Ammon's horn (tissue), 1 donor: ENCODE measurements at regions not wholly inside any gene's neighbourhood (a gene's known extent, or its start where the extent isn't known, plus 50 kb on each side); places are given as distances from the start of the nearest gene placed in this dataset.

Experiments used
- DNase-seq: peaks from one replicate; pipeline ENCODE4 v3.0.0-alpha.2; 2016; ENCODE audit warnings: low spot score

DNA sequence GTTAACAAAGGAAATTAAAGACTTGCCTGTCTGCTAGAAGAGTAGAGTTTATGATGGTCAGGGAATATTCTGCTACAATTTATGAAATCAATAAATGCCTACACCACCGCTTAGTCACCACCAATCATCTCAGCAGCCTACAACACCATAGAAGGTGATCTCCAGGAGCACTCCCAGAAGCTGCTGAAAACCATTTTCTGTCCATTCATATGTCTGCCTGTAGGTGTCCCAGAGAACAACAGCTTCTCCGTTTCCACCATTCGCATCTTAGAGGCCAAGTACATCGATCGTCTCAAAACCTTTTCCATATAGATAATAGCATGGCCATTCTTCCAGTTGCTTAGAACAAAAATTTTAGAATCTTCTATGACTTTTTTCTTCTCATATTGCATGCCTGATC is 303.4 kb downstream of the KCNC2 start:
- DNase-seq, result no peak

DNA sequence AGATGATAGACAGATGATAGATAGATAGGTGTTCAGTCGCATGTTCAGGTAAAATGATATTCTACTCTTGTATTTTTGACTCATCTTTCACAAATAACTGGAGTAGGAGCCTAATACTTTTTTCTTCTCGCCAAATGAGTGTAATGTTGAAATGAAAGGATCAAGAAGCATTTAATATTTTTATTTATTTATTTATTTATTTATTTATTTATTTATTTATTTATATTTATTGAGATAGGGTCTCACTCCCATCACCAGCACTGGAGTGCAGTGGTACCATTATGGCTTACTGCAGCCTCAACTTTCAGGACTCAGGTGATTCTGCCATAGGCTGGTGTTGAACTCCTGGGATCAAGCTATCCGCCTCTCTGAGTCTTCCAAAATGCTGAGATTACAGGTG is 298.8 kb downstream of the KCNC2 start:
- no peak for DNase-seq

DNA sequence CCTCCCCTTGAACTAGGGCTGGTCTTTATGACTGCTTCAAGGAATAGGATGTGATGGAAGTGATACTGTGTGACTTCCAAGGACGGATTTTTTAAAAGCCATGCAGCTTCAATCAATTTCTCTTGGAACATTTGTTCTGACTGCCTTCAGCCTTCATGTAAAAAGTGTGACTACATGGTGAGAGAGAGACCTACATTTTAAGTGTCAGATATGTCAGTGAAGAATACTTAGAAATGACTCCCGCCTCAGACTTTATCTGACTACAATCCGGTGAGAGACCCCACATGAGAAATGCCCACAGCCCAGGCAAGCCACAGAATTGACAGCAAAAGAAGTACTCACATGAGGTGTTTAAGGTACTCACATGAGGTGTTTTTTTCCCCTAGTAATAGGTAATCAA is 295.3 kb downstream of the KCNC2 start:
- no peak for DNase-seq

DNA sequence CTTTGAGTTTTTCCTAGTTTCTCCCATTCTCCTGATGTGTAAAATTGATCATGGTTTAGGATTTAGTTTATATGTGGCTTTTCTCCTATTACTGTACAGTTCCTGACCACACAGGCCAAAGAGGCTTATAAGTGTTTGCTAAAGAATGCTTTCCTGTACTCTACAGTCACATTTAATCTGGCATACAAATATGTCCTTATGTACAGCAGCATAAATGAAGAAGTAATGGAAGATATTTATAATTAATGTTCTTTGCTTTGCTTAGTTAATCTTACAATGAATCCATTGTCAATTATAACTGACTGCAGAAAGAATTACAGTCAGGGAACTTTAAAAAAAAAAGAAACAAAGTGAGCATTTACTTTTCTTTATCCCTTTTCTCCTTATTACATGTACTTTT is 293.9 kb downstream of the KCNC2 start:
- no peak for DNase-seq

DNA sequence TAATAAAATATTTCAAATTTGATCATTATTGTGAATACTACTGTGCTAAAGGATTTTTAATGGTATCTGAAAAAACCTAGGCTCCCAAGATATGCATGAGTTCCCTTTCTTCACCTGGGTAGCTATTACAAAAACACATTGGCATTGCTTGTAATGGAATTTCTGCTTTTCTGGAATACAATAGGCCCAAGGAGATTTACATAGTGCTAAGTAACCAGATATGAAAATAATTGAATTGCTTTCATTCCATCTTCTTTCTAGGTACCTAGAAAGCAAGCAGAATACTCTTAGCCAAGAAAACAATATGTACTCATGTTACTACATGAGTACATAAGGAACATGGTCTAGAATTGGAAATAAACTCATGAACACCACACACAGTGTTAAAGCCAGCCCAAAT is 291.9 kb downstream of the KCNC2 start:
- no peak for DNase-seq

DNA sequence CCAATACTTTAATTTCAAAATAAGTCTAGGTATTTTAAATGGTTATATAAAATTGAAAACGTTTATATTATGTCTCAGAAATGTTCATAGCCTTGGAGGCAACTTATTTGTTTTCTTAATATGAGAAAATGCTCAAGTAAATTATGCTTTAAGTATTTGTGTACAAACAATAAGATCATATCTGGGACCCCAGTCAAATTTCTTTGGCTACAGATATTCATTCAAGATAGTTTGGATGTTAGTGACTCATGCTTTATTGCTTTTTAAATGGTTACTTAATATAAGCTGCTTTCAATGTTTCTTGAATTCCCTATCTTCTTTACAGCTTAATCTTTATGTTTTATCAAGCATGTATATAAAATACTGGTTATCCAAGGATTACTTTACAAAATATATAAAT is 291.3 kb downstream of the KCNC2 start:
- no peak for DNase-seq

DNA sequence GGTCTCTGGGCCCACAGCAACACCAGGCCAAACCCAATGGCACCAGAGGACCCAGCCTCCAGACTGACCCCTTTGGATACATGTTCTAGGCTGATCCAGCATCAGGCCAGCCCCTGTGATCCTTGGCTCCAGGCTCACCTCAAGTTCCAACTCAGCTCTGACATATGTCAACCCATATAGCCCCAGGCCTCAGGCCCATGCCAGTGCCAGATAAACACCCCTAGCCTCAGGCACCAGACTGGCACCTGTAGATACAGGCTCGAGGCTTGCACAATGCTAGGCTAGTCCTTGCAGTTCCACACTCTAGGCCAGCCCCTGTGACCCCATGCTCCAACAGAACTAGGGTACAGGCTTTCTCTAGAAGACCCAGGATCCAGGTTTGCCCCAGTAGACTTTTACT is 287.5 kb downstream of the KCNC2 start:
- DNase-seq, result no peak

DNA sequence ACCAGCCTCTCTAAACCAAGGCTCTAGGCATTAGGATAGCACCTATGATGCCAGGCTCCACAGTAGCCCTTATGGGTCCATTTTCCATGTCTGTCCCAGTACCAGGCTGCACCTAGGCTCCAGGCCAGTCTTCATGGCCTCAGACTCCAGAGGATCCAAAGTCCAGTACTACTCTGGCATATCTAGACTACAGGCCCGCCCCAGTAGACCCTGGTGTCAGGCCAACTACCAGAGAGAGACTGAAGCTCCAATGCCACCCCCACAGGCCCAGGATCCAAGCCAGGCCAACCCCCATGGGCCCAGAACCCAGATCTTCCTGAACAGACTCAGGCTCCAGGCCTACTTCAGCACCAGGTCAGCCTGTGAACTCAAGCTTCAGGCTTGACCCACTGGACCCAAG is 287.0 kb downstream of the KCNC2 start:
- no peak for DNase-seq

DNA sequence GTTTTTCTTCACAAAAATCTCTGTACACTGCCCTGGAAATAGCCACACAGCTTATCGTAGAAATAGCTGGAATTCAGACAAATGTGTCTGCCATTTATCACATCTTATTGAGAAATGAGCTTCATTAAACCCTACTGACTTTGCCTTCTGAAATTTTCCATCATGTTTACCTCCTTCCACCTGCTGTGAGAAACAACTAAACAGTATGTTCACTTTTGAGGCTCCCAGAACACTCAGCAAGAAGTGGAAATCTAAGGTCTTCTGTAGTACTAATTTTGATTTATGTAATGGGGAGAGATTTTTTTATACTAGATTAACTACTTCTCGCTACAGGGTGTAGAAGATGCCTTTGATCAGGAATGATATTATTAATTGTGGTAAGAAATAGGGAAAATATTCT is 268.0 kb downstream of the KCNC2 start:
- no peak for DNase-seq

DNA sequence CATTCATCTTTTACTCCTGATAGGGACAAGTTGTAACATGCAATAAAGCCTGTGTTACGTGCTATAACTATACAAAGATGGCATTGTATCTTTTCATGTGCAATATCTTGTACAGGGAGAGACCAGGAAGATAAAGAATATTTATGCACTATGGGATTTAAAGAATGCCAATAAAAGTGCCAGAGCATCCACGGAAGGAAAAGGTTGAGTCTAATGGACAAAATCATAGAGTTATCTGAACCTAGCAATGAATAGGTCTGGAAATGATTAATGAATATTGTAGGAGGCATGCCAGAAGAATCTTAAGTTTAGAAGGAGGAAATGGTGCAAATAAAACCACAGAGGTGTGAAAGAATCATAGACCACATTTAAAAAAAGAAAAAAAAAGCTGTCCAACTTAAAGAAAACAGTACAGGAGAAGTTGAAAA is 263.9 kb downstream of the KCNC2 start:
- no peak for DNase-seq

DNA sequence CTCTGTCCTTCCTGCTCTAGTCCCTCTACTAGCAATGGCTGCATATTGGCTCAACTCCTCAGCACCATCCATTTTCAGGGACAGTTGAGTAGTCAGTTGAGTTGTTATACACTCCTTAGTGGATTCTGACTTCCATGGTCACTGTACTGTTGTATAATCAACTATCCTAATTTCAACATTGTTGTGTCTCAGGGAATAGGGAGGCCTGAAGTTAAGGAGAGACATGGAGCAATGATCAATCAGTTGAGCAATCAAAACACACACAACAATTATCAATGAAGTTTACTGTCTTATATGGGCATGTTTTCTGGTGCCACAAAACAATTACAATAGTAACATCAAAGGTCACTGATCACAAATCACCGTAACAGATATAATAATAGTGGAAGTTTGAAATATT is 255.9 kb downstream of the KCNC2 start:
- DNase-seq, result no peak

DNA sequence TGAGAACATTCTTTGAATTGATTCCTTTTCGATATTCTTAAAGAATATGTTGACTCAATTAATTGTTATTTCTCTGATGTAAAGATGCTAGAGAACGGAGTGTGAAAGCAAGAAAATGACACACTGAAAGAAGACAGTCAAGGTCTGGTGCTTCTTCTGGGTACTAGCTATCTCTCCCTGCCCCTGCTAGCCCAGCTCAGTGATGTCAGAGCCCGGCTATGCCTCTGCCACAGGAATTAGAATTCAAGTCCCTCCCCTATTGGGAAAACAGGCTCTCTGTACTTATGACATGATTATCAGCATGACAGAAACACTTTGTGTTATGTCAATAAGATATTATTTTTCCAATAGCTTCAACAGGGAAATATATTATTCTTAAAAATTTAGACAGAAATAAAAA is 252.4 kb downstream of the KCNC2 start:
- no peak for DNase-seq

DNA sequence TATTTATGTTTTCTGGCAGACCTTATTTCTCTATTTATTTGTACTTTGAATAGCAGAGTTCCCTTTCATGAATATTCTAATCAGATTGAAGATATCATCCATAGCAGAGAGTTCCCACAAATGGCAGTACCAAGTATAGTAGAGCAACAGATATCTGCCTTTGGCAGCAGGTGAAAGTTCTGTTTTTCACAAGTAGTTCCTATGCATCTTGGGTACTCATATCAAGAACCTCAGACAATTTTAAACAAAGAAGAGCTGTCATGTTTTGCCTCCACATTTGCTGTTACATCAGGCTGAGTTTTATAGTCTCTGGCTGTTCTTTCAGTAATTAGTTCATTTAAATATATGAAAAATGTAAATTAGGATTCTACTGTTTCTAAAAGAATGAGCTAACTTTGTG is 252.0 kb downstream of the KCNC2 start:
- no peak for DNase-seq

DNA sequence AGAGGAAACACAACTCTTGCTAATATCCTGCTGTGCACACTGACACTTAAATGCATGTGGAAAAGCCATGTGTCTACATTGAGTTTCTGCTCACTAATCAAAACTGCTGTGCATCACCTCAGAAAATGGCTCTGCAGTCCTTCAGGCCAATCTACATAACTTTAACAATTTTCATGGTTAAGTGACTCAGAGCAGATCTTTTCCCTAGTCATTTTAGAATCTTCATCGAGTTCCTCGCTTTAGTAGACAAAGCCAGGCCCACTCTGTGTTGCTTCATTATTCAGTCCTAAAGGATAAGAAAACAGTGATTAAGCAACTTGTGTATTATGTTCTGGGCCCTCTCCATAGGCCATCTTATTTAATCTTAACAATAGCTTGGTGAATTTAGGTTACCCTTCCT is 250.0 kb downstream of the KCNC2 start:
- no peak for DNase-seq

DNA sequence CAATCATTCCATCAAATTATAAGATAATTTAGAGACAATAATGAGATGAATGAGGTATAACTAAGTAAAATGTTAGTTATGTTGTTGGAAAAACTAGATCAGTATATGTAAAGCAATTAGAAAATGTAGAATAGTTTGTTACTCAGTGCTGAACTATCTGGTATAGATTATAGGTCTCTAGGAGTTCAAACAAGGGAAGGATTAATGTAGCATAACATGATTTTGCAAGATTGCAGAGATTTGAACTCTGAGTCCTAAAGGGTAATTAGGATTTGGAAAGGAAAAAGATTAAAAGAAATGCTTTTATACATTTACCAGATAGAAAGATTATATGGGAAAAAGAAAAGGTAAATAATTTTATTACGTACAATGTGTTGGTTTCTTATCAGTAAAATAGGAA is 246.3 kb downstream of the KCNC2 start:
- DNase-seq, result no peak

DNA sequence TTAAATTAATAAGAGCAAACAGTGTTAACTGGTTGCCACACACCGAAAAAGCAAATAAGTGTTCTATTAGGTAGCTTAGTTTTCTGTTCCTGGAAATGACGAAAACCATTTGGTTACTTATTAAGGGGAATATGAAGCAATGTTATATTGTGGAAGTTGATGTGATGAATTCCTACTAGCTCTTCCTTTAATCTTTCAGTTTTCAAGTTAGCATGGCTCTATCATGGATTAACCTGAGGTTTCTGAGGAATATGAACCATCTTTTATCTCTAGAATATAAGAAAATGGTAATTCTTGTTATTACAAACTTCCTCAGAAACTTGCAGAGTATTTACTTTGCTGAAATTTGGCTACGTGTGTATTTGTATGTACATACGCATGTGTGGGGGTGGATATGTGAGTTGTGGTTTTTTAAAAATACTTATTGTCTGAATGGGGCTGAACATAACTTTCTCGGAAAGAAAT is 245.7 kb downstream of the KCNC2 start:
- DNase-seq, result no peak

DNA sequence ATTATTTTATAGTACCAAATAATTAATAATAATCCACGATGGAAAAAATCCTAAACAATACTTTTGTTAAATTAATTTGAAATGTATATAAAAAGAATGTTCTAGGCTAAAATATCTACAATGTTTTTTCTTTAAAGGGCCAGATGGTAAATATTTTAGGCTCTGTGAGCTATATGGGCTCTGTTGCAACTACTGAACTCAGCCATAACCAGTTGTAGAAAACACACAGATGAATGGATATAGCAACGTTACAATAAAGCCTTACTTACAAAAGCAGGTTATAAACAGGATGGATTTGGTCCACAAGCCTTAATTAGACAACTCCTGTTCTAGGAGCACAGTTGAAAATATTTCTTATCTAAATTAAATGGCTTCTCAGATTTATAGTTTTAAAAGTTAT is 245.2 kb downstream of the KCNC2 start:
- DNase-seq, result no peak

DNA sequence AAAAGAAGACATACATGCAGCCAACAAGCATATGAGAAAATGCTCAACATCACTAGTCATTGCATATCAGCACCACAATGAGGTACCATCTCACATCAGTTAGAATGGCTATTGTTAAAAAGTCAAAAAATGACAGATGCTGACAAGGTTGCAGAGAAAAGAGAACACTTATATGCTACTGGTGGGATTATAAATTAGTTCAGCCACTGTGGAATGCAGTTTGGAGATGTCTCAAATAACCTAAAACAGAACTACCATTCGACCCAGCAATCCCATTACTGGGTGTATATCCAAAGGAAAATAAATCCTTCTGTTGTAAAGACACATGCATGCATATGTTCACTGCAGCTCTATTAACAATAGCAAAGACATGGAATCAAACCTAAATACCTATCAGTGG is 238.4 kb downstream of the KCNC2 start:
- DNase-seq, result no peak

DNA sequence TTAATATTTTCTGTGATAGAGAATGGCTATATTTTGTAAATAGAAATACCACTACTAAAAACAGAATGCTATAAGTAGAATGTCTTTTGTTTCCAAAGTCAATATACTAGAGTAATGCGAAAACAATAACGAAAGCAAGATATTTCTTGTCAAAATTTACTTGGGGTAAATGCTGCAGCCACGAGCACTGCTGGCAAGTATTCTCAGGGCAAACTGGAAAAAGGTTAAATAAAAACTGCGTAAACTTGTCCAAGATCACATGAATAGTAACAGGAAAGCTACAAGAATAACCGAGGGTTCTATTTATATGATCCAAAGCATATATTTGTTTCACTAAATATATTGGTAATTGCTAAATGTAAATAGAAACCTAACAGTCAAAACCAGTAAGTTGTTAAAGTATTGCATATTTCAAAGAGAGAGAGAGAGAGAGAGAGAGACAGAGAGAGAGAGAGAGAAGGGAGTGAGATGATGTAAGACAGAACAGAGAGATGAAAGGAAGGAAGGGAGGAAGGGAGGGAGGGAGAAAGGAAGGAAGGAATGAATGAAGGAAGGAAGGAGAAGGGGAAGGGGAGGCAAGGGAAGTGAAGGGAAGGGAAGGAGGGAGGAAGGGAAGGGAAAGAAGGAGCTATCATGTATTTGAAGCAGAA is 231.7 kb downstream of the KCNC2 start:
- no peak for DNase-seq

DNA sequence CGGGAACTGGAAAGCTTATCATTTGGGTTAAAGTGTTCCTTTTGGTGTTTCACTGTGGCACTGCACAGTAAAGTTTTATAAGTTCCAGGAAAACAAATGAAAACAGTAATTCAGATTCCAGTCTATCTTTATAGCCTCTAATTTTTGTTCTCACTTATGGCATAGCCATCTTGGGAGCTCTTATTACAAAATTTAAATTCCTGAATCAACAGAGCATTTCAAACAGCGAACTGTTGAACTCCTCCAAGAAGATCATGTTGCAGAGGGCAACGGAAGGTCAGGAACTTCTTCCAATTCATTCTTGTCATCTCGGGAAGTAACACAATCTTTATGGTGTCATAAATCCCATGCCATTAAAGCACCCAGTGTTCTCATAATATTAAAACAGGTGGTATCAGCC is 229.1 kb downstream of the KCNC2 start:
- no peak for DNase-seq

DNA sequence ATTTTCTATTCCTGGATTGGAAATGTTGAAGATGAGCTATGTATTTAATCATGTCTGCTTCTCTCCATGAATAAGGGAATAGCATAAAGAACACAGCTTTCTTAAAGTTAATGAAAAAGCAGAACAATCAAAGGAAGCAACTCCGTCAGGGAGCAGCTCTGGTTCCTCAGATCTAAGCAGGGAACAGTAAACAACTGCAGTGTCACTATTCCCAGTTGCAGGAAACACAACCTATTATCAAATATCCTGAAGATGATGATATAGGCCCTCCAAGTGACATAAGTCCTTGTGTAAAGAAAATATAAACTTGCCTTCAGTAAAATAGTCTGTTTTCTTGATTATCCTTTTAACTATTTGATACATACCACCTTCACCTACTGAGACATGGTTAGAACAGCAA is 228.1 kb downstream of the KCNC2 start:
- DNase-seq, result no peak

DNA sequence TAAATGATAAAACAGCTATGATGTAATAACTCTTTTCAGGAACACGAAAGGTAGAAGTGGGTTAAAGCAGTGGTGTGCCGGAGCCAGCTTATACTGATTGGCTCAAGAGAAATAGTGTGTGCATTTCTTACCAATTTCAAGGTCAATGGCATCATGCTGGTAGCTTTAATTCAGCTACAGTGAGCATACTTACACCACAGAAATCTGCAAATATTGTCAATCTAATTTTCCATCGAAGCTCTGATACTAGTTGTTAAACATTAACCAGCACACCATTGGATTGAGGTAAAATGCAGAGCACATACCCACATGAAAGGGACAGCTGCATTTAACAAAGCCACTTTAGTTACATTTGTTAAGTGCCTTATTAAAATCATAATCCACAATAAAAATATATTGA is 225.7 kb downstream of the KCNC2 start:
- no peak for DNase-seq

DNA sequence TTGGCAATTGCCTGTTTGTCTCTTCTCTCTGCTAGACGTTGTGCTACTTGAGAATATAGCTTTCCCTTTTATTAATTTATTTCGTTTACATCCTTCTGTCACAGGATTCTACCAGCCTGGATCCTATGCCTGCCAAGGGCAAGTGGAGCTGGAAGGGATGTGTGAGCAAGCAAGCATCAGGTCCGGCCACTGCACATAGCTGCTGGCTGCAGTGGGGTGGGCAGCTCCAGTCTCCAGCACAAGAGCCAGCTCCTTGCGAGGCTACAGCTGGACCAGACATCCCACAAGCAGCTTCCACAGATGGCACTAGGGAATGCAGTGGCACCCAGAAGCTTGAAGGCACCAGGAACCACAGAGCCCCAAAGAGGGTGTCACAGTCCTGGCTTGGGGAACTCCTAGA is 225.0 kb downstream of the KCNC2 start:
- DNase-seq, result no peak

DNA sequence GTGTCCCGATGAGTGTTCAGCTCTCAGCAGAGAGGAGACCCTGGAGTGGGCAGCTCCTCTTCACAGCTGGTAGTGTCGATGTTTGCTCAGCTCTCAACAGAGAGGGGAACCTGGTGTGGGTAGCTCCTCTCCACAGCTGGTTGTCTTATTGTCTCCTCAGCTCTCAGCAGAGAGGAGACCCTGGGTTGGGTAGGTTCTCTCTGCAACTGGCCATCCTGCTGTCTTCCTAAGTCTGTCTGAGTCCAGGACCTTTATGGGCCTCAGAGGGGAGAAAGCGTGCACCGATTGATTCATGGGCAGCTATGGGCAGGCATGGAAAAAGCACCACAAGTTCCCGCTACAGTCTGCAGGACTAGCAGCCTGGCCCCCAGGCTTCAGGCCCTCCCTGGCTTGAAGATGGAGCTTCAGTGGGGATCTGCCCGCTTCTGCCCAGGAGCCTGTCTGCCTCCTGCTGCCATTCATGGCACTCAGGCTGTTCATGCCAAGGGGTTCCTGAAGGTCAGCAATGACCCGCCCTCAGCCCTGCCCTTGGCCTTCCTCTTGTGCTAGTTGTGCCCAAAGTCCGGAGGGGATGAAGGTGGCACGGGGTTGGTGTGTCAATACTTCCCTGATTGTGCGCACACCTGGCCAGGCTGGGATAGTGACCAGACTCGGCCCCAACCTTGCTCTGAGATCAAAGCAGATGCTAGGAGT is 224.2 kb downstream of the KCNC2 start:
- DNase-seq, result no peak
